SH-SY5Y (cell line): ENCODE measurements at regions not wholly inside any gene's neighbourhood (a gene's known extent, or its start where the extent isn't known, plus 50 kb on each side); places are given as distances from the start of the nearest gene placed in this dataset.

ENCODE experiments used
- GATA2 ChIP-seq: IDR thresholded peaks from 2 replicates; pipeline ENCODE4 v1.6.1; 2011; ENCODE audit warnings: mild to moderate bottlenecking, low read depth, low read length
- GATA3 ChIP-seq: IDR thresholded peaks from 2 replicates; pipeline ENCODE4 v1.6.1; 2011; ENCODE audit warnings: low read depth, mild to moderate bottlenecking, low read length, moderate library complexity

DNA sequence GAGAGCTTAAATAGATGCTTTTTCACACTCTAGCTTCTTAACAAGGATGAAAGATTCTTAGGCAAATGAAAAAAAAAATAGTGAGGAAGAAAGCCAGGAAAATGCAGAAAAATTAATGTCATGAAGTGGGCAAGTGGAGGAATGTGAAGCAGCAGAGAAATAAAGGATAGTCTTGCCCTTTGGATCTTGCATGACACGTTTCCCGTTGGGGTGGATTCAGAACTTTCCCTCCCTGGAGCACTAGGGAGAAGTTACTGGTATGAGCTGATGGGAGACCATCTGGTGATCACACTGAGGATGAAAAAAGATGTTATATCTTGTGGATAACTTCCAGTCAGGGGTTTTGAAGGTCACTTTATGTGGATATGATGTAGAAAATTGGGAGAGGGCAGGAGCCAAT lies 361.8 kb upstream of the ROPN1 start:
- no peak for TF ChIP-seq GATA2
- no peak for TF ChIP-seq GATA3
